GM21381 (cell line): ENCODE measurements at regions not wholly inside any gene's neighbourhood (a gene's known extent, or its start where the extent isn't known, plus 50 kb on each side); places are given as distances from the start of the nearest gene placed in this dataset.

ENCODE experiments used
- ATAC-seq: cut with Tn5 transposase; IDR thresholded peaks from one replicate; pipeline ENCODE4 v1.9.1; 2021; ENCODE audit warnings: mild to moderate bottlenecking, moderate library complexity; ENCODE audit not compliant: unreplicated experiment

- peak; percentile 87 for ATAC-seq
Observed at GRCh38 chr5:66306105-66306843, 162.2 kb downstream of the SREK1 start.

- no peak for ATAC-seq
Observed at GRCh38 chr5:66306844-66307315, 162.8 kb downstream of the SREK1 start.

GRCh38 chr5:66307647-66308241 is 163.6 kb downstream of the SREK1 start:
- peak; percentile 66 for ATAC-seq

- ATAC-seq, result no peak
Observed at GRCh38 chr5:66312266-66312665, 168.2 kb downstream of the SREK1 start.

GRCh38 chr5:66315784-66316183 is 171.7 kb downstream of the SREK1 start:
- no peak for ATAC-seq

GRCh38 chr5:66322786-66323528 is 178.9 kb downstream of the SREK1 start:
- no peak for ATAC-seq

- no peak for ATAC-seq
Observed at GRCh38 chr5:66323529-66323895, 179.4 kb downstream of the SREK1 start.

- ATAC-seq, result no peak
Observed at GRCh38 chr5:66324357-66324756, 180.3 kb downstream of the SREK1 start.

- ATAC-seq, result no peak
Observed at GRCh38 chr5:66326276-66326675, 182.2 kb downstream of the SREK1 start.

GRCh38 chr5:66327008-66327407 is 182.9 kb downstream of the SREK1 start:
- no peak for ATAC-seq

GRCh38 chr5:66329078-66329477 is 185.0 kb downstream of the SREK1 start:
- no peak for ATAC-seq

GRCh38 chr5:66333192-66333591 is 189.1 kb downstream of the SREK1 start:
- no peak for ATAC-seq

- ATAC-seq, result no peak
Observed at GRCh38 chr5:66337626-66338226, 193.6 kb downstream of the SREK1 start.

- no peak for ATAC-seq
Observed at GRCh38 chr5:66338828-66339227, 194.7 kb downstream of the SREK1 start.

- ATAC-seq, result no peak
Observed at GRCh38 chr5:66339896-66340295, 195.8 kb downstream of the SREK1 start.

GRCh38 chr5:66340786-66341185 is 196.7 kb downstream of the SREK1 start:
- no peak for ATAC-seq

- no peak for ATAC-seq
Observed at GRCh38 chr5:66342341-66342880, 198.3 kb downstream of the SREK1 start.

GRCh38 chr5:66343370-66344071 is 199.4 kb downstream of the SREK1 start:
- no peak for ATAC-seq

- ATAC-seq, result no peak
Observed at GRCh38 chr5:66344544-66344943, 200.4 kb downstream of the SREK1 start.

GRCh38 chr5:66345281-66345680 is 201.2 kb downstream of the SREK1 start:
- ATAC-seq, result no peak

- no peak for ATAC-seq
Observed at GRCh38 chr5:66346869-66347268, 202.8 kb downstream of the SREK1 start.
